NAMALWA (cell line): ENCODE measurements at regions not wholly inside any gene's neighbourhood (a gene's known extent, or its start where the extent isn't known, plus 50 kb on each side); places are given as distances from the start of the nearest gene placed in this dataset.

Experiments
- DNase-seq: peaks from one replicate; pipeline ENCODE4 v3.0.0-alpha.2; 2015; ENCODE audit warnings: low spot score

GRCh38 chr7:35386816-35387706 is 133.2 kb upstream of the TBX20 start:
- no peak for DNase-seq

DNA sequence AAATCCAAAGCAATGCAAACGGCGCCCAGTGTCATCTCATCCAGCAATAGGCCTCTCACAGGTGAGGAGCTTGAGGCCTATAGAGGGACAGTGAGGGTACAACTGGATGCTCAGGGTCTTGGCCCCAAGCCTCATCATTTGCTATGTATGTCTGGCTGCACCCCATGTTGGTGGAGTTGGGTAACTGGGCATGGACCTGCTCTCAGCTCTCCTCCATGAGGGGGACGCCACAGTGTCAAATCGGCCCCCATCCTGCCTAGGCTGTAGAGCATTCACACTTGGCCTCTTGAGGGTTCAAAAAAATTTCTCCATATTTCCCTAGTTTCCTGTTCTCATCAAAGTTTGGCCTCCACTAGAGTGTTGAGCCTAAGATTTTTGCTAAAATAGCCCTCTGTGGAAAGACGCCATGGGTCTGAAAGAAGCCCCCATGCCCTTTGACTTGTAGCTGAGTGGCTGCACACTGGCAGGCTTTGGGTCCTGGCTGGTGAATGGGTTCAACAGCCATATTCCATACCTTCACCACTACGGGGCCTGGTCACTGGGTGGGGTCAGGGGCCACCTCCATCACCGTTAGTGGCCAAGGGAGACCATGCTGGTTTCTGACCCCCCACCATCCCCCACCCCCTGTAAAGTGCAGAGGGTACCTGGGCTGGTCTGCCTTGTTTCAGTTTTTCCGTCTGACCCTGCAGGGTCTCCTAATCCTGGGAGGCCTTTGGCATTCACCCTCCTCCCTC is 132.3 kb upstream of the TBX20 start:
- DNase-seq, result no peak

GRCh38 chr7:35384761-35385700 is 131.1 kb upstream of the TBX20 start:
- DNase-seq, result no peak

GRCh38 chr7:35380739-35381224 is 126.9 kb upstream of the TBX20 start:
- no peak for DNase-seq

DNA sequence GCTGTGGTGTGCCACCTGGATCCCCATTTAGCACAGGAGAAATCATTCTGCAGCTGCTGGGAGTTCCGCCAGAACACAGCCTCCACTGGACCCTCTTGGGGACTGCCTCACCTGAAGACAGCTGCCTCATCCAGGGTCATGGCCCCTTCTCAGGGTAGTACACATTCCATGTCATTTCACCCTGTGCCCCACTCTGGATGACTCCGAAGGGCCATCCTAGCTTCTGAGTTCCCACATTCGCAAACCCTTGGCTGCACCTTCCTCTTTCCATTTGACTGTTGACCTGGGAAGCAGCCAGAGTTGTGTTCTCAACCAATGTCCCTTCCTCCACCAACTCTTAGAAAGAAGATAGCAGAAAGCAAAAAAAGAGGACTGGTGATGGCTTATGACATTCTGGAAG is 125.6 kb upstream of the TBX20 start:
- DNase-seq, result no peak

GRCh38 chr7:35375516-35375915 is 121.6 kb upstream of the TBX20 start:
- no peak for DNase-seq

DNA sequence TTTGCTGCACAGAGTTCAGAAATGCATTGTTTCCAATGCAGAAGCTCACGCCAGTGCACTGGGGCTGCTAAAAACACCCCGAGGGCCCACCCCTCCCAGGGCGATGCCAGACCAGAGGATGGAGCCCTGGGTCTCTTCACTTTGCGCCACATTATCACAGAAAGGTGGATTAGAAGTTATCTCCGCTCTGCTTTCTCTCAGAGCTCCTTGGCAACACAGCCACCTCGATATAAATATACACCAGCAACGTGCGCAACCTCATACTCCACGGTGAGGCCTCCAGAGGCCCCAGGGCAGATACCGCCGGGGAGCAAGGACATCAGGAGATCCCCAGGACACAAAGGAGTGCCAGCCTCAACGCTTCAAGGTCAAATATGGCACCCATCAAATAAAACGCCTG is 121.0 kb upstream of the TBX20 start:
- DNase-seq, result no peak

- no peak for DNase-seq
Measured at GRCh38 chr7:35371221-35371620, 117.3 kb upstream of the TBX20 start.

- no peak for DNase-seq
Measured at GRCh38 chr7:35370687-35371086, 116.8 kb upstream of the TBX20 start.

DNA sequence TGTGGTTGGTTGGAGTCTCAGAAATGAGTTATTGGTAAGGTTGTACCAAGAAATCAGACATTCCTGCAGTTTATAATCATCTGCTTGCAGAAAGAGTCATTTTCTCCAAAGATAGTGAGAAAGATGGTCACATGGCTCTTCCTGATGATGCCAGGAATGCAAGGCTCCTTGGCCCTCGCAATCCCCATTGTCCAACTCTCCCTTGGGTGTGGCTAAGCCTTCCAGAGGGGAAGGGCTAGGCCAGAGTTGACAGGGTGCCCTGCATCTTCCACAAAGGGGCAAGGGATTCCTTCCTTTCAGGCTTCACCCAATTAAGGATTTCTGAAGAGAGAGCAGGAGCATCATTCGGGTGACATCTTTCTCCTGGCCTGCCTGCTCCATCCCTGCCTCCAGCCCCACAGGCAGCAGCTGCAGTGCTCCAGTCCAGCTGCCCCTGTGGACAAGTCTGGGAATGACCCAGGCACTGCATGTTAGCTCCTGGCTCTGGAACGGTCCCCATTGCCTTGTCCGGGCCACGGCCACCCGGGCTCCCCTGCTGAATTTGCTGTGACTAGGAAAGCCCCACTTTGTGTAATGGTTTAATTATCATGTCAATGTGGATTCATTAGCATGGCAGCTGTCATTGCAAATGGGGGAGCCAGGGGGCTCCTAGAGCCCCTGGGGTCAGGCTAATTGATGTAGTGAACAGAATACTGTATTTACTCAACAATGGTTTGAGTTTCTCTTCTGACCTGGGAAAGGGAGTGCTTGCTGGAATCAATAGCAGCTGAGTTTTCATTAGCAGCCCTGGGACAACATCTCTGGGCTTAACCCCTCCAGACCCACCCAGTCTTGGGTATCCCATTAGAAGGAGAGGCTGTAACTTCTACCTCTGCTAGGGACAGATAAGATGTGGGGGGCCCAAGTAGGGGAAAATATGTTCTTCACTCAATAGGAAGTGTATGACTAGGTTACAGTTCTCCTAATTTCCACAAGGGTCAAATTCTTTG is 112.6 kb upstream of the TBX20 start:
- DNase-seq, result no peak

DNA sequence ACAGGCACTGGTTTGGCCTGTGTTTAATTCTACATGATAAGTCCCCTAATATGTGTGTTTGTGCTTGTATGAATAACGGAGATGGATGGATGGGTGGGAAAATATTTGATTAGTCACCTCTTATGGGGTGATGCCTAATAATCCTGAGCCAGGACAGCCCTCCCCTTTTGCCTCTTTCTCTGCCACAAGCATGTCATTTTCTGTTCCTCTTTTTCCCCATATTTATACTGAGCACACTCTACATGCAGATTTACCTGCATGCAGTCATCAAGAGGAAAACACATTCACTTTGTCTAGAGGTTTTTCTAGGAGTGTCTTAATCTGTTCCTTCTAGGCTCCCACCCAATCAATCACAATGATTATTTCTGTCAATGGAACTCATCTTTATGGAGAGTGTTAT is 111.6 kb upstream of the TBX20 start:
- peak; percentile 13 for DNase-seq

DNA sequence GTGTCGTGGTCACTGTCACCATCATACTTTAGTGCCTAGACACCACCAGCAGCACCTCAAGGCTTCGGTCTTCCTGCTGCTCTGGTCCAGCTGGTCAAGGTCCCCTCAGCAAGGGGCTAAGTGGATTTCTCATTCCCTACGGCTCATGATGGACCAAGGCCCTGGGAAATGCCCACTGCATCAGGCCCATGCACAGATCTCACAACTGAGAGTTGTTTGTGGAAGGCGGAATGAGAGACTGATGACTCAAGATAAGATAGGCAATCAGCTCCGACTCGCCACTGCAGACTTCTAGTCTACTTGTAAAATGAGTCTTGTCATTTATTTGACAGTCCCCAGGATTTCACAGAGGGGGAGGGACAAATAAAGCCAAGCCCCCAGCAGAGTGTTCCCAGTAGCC is 108.4 kb upstream of the TBX20 start:
- DNase-seq, result no peak

DNA sequence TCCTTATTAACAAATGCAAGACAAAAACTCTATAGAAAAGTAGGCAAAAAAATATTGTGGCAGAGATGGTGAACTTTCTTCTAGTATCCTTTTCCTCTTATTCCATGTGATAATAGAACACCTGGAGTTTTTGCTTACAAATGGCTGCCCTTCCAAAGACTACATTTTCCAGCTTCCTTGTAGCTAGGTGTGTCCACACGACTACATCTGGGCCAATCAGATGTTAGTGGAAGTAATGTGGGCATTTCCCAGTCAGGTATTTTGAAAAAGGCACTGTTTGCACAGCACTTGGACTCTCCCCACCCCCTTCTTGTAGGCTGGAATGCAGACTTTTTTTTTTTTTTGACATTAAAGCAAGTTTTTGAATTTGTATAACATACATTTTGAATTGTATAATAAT is 105.5 kb upstream of the TBX20 start:
- DNase-seq, result no peak

DNA sequence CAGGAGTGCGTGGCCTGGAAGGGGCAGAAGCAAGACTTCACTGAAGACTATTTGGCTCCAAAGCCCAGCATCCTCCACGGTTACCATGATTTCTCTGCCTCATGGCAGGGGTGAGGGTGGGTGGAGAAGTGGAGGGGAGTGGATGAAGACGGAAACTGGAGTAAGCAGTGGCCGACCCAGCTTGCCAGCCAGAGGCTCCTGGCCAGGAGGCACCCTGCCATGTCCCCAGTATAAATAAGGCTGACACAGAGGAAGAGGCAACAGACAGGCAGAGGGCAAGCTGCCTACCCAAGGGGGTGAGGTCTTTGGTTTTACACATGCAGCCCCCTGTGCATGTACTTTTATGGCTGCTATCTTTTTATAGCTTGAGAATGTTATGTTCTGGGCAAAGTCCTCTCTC is 102.6 kb upstream of the TBX20 start:
- DNase-seq, result no peak

DNA sequence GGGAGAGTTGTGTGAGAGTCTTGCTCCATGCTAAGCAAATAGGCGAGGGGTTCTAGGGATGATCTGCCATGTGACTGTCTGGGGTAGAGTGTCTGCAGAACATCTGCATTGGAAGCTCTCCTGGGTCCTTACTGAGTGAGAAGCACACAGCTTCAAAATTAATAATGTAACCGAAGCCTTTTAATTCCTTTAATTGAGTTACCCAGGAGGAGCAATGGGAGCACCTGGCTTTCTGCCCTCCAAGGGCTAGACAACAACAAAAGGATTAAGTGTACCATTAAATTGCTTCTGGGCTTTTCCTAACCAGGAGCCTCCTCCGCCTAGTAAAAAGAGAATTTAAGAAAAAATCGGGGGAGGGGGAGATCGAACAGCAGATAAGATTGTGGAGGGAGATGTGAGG is 102.0 kb upstream of the TBX20 start:
- DNase-seq, result no peak

- DNase-seq, result no peak
Measured at GRCh38 chr7:35355199-35355598, 101.3 kb upstream of the TBX20 start.

DNA sequence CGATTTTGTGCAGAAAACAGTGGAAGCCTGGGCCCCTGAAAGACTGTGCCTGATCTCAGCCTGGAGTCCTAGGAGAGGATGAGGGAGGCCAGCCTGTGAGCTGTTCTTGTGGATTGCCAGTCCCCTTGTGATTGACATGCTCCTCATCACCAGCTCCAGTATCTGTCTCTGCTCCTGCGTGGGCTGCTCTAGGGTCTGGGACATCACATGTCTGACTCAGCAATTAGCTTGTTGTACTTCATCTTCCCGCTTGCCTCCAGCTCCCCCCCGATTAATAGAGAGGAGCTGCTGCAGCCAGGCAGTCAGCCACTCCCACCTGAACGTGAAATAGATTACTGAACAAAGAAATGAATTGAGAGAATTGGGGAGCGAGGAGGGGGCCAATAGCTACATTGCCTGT is 99.6 kb upstream of the TBX20 start:
- DNase-seq, result no peak

DNA sequence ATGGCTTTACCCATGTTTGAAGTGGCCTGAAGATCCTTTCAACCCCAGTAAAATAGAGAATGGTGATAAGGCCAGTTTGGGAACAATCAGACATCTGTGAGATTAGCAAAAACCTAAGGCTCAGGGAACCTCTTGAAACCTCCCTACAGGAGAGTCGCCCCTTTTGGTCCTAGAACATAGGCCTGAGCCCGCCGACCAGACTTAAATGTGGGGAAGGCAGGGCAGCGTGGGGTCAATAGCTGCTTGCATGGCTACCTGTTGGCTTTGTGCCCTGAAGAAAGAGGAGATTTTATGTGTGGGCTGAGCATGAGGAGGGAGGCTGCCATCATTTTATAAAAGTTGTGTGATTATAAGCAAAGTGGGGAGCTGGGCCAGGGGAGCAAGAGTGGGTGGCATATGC is 97.6 kb upstream of the TBX20 start:
- no peak for DNase-seq

DNA sequence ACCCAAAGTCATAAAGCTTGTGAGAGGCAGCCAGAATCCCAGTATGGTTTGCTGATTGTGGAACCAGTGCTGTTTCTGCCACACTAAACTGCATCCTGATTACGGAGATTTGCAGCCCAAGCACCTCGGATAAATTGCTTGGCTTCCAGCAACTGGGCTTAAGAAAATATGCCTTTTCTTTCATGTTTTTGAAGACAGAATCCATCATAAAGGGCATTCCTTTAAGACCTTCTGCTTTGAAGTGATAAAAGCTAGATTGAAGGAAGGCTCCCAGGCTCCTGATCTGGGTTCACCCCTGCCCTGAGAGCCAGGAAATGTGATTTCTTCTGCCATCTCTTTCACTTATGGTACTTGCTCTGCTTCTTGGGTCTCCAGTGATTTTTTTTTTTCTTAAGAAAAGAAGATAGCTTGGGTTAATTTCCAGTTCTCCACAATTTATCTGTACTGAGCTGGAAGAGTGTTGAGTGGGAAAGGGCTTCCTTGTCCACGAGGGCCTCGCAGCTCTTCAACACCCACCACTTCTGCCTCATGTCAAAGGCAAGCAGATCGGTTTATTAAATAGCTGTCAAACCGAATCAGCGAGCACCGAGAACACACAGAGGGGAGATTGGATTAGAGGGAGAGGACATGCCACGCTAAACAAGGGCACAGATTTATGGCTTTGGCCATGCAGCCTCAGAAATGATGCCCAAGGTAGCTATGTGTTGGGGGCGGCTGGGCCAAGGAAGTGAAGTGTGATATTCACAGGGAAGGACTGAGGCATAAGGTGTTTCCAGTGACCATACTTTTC is 94.9 kb upstream of the TBX20 start:
- no peak for DNase-seq

DNA sequence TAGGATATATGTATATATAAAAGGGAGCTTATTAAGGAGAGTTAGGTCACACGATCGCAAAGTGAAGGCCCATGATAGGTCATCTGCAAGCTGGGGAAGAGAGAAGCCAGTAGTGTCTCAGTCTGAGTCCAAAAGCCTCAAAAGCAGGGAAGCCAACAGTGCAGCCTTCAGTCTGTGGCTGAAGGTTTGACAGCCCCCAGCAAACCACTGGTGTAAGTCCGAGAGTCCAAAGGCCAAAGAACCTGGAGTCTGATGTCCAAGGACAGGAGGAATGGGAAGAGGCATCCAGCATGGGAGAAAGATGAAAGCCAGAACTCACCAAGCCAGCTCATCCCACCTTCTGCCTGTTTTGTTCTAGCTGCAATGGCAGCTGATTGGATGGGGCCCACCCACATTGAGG is 88.9 kb upstream of the TBX20 start:
- no peak for DNase-seq
